ENCODE measurements at regions not wholly inside any gene's neighbourhood (a gene's known extent, or its start where the extent isn't known, plus 50 kb on each side); places are given as distances from the start of the nearest gene placed in this dataset.
"Not testable (repeated sequence)": the region's sequence is repeated elsewhere in the genome, so short reads cannot be mapped to it uniquely, and the experiment has no call there.

GRCh38 chr22:23424031-23424430 is 156.1 kb downstream of the IGLL1 start:
- ChIA-PET CTCF (no interaction called here), POLR2A (ENCODE audit: low non-redundant PET) (no interaction called here)
- no peak overlapping the region for H3K27ac ChIP-seq (ENCODE audit: low read depth, low read length, poor library complexity, severe bottlenecking)
- peaks cover 5% of the 10 kb centered on the region for H3K9me3 ChIP-seq (ENCODE audit: low read depth, low read length, poor library complexity, severe bottlenecking)
- DNase-seq (ENCODE audit: low spot score) = no peak
- H3K4me3 ChIP-seq (ENCODE audit: low read depth, low read length, poor library complexity, severe bottlenecking) = no peak overlapping the region
- intact Hi-C loops (cut with micrococcal nuclease; ENCODE audit: unreplicated experiment) = no loop called here
- H3K27me3 ChIP-seq (replicated peaks; ENCODE audit: insufficient read depth, low read depth, low read length, poor library complexity) = no peaks in the 10 kb centered on the region
- H3K36me3 ChIP-seq (ENCODE audit: insufficient read depth, low read length, poor library complexity, severe bottlenecking) = no peaks in the 10 kb centered on the region
- no peaks in the 10 kb centered on the region for H3K4me1 ChIP-seq (ENCODE audit: insufficient read depth, low read length, poor library complexity, severe bottlenecking)
- TF ChIP-seq EZH2 (IDR thresholded peaks at IDR 0.05; ENCODE audit: borderline replicate concordance, low read depth, low read length, poor library complexity, severe bottlenecking) = no peak
- BruUV-seq (replicated peaks) = no TSS peak

- H3K4me1 ChIP-seq (ENCODE audit: insufficient read depth, low read length, poor library complexity, severe bottlenecking); H3K4me3 ChIP-seq (ENCODE audit: low read depth, low read length, poor library complexity, severe bottlenecking); H3K27ac ChIP-seq (ENCODE audit: low read depth, low read length, poor library complexity, severe bottlenecking); H3K9me3 ChIP-seq (ENCODE audit: low read depth, low read length, poor library complexity, severe bottlenecking); DNase-seq (ENCODE audit: low spot score); BruUV-seq (replicated peaks); H3K36me3 ChIP-seq (ENCODE audit: insufficient read depth, low read length, poor library complexity, severe bottlenecking); POLR2A ChIA-PET (ENCODE audit: low non-redundant PET); intact Hi-C loops (cut with micrococcal nuclease; ENCODE audit: unreplicated experiment); H3K27me3 ChIP-seq (replicated peaks; ENCODE audit: insufficient read depth, low read depth, low read length, poor library complexity); CTCF ChIA-PET: not testable (repeated sequence)
These were observed 157.8 kb downstream of the IGLL1 start for GRCh38 chr22:23422281-23422680.

GRCh38 chr22:23421300-23421699 is 158.8 kb downstream of the IGLL1 start:
- CTCF ChIA-PET; intact Hi-C loops (cut with micrococcal nuclease; ENCODE audit: unreplicated experiment); DNase-seq (ENCODE audit: low spot score); POLR2A ChIA-PET (ENCODE audit: low non-redundant PET); H3K4me1 ChIP-seq (ENCODE audit: insufficient read depth, low read length, poor library complexity, severe bottlenecking); BruUV-seq (replicated peaks); H3K27ac ChIP-seq (ENCODE audit: low read depth, low read length, poor library complexity, severe bottlenecking); H3K4me3 ChIP-seq (ENCODE audit: low read depth, low read length, poor library complexity, severe bottlenecking); H3K27me3 ChIP-seq (replicated peaks; ENCODE audit: insufficient read depth, low read depth, low read length, poor library complexity); H3K36me3 ChIP-seq (ENCODE audit: insufficient read depth, low read length, poor library complexity, severe bottlenecking); H3K9me3 ChIP-seq (ENCODE audit: low read depth, low read length, poor library complexity, severe bottlenecking): not testable (repeated sequence)

GRCh38 chr22:23419931-23420330 is 160.2 kb downstream of the IGLL1 start:
- Histone ChIP-seq H3K36me3 (ENCODE audit: insufficient read depth, low read length, poor library complexity, severe bottlenecking) (no peaks in the 10 kb centered on the region), H3K4me3 (ENCODE audit: low read depth, low read length, poor library complexity, severe bottlenecking) (no peak overlapping the region), H3K27me3 (replicated peaks; ENCODE audit: insufficient read depth, low read depth, low read length, poor library complexity) (no peaks in the 10 kb centered on the region), H3K9me3 (ENCODE audit: low read depth, low read length, poor library complexity, severe bottlenecking) (no peaks in the 10 kb centered on the region), H3K4me1 (ENCODE audit: insufficient read depth, low read length, poor library complexity, severe bottlenecking) (no peaks in the 10 kb centered on the region), H3K27ac (ENCODE audit: low read depth, low read length, poor library complexity, severe bottlenecking) (no peak overlapping the region)
- ChIA-PET CTCF (no interaction called here), POLR2A (ENCODE audit: low non-redundant PET) (no interaction called here)
- no TSS peak for BruUV-seq (replicated peaks)
- intact Hi-C loops (cut with micrococcal nuclease; ENCODE audit: unreplicated experiment) = no loop called here
- no peak for DNase-seq (ENCODE audit: low spot score)
- TF ChIP-seq EZH2 (IDR thresholded peaks at IDR 0.05; ENCODE audit: borderline replicate concordance, low read depth, low read length, poor library complexity, severe bottlenecking) (no peak), CTCF (conservative IDR thresholded peaks at IDR 0.05; ENCODE audit: low read depth, low read length) (no peak)

GRCh38 chr22:23419171-23419570 is 160.9 kb downstream of the IGLL1 start:
- Histone ChIP-seq H3K36me3 (ENCODE audit: insufficient read depth, low read length, poor library complexity, severe bottlenecking) (no peaks in the 10 kb centered on the region), H3K9me3 (ENCODE audit: low read depth, low read length, poor library complexity, severe bottlenecking) (no peaks in the 10 kb centered on the region), H3K4me1 (ENCODE audit: insufficient read depth, low read length, poor library complexity, severe bottlenecking) (no peaks in the 10 kb centered on the region), H3K4me3 (ENCODE audit: low read depth, low read length, poor library complexity, severe bottlenecking) (no peak overlapping the region), H3K27me3 (replicated peaks; ENCODE audit: insufficient read depth, low read depth, low read length, poor library complexity) (no peaks in the 10 kb centered on the region), H3K27ac (ENCODE audit: low read depth, low read length, poor library complexity, severe bottlenecking) (no peak overlapping the region)
- BruUV-seq (replicated peaks) = no TSS peak
- CTCF ChIA-PET = no interaction called here
- intact Hi-C loops (cut with micrococcal nuclease; ENCODE audit: unreplicated experiment) = no loop called here
- POLR2A ChIA-PET (ENCODE audit: low non-redundant PET) = no interaction called here
- no peak for DNase-seq (ENCODE audit: low spot score)
- TF ChIP-seq EZH2 (IDR thresholded peaks at IDR 0.05; ENCODE audit: borderline replicate concordance, low read depth, low read length, poor library complexity, severe bottlenecking) (no peak), CTCF (conservative IDR thresholded peaks at IDR 0.05; ENCODE audit: low read depth, low read length) (no peak)
